Lower leg skin (tissue), 4 donors: ENCODE measurements at regions not wholly inside any gene's neighbourhood (a gene's known extent, or its start where the extent isn't known, plus 50 kb on each side); places are given as distances from the start of the nearest gene placed in this dataset.

Experiments used
- DNase-seq, 2 donors: peaks; one replicate each; pipeline ENCODE4 v3.0.0-alpha.2; 2019; ENCODE audit warnings: low spot score in 2 of 2
- H3K4me3 ChIP-seq: fragments of 200-600 bp; sonication (generic); 2 replicates; pipeline ENCODE4 v1.5.1; 2017; ENCODE audit warnings: mild to moderate bottlenecking, low read depth; ENCODE audit not compliant: poor library complexity, severe bottlenecking
- CTCF ChIP-seq, 3 donors: fragments of 450-650 bp; IDR thresholded peaks; one replicate each; pipeline ENCODE4 v1.5.1; 2016; ENCODE audit warnings: antibody characterized with exemption in 3 of 3, mild to moderate bottlenecking in 3 of 3, moderate library complexity in 2 of 3
- POLR2A ChIP-seq, 2 donors: fragments of 450-650 bp; IDR thresholded peaks; one replicate each; pipeline ENCODE4 v1.6.1; 2016 to 2017; ENCODE audit warnings: antibody characterized with exemption in 2 of 2, mild to moderate bottlenecking in 1 of 2, moderate library complexity in 1 of 2
- WGBS, 2 donors: methylation state at CpG; one replicate each; pipeline ENCODE4 v1.1.5; 2018; 5-methylcytosine and 5-hydroxymethylcytosine counted together
- intact Hi-C: fragments of 100-400 bp; cut with DNase I; formaldehyde crosslinking; loops from one replicate; pipeline ENCODE4 v1.15.0; 2023; ENCODE audit warnings: low total_unique reads

- TF ChIP-seq CTCF (IDR thresholded peaks at IDR 0.05) (no peak), POLR2A (IDR thresholded peaks at IDR 0.05) (no peak)
- H3K4me3 ChIP-seq: no peak overlapping the region
- no peak for DNase-seq
- intact Hi-C loops: no loop called here
Observed at GRCh38 chr6:67331304-67331703, 1303.8 kb upstream of the ADGRB3 start.

- DNase-seq: no peak
Observed at GRCh38 chr6:67328269-67328668, 1306.8 kb upstream of the ADGRB3 start.

GRCh38 chr6:67300430-67301040, 1334.5 kb upstream of the ADGRB3 start:
- no peak for TF ChIP-seq CTCF (IDR thresholded peaks at IDR 0.05)
- no peak for TF ChIP-seq POLR2A (IDR thresholded peaks at IDR 0.05)

More at GRCh38 chr6:67328269-67328668, 1306.8 kb upstream of the ADGRB3 start:
- intact Hi-C loops: no loop called here
- no peak overlapping the region for H3K4me3 ChIP-seq
- 77 to 89% methylated on average over 2 of the region's 2 CpGs for WGBS, 2 donors
- no peak for TF ChIP-seq CTCF (IDR thresholded peaks at IDR 0.05)
- no peak for TF ChIP-seq POLR2A (IDR thresholded peaks at IDR 0.05)

GRCh38 chr6:67292169-67292568, 1342.9 kb upstream of the ADGRB3 start:
- 69 to 72% methylated on average over 2 of the region's 2 CpGs for WGBS, 2 donors
- DNase-seq: no peak
- no peak overlapping the region for H3K4me3 ChIP-seq
- intact Hi-C loops: no loop called here
- TF ChIP-seq CTCF (IDR thresholded peaks at IDR 0.05) (no peak), POLR2A (IDR thresholded peaks at IDR 0.05) (no peak)

More at GRCh38 chr6:67300430-67301040, 1334.5 kb upstream of the ADGRB3 start:
- intact Hi-C loops: no loop called here
- peak in 1 of 2 donors; percentile 64 for DNase-seq
- no peak overlapping the region for H3K4me3 ChIP-seq
- 88 to 90% methylated on average over 11 to 12 of the region's 12 CpGs for WGBS, 2 donors

- no peak for DNase-seq
- H3K4me3 ChIP-seq: no peak overlapping the region
- intact Hi-C loops: no loop called here
Observed at GRCh38 chr6:67287566-67287965, 1347.5 kb upstream of the ADGRB3 start.

More at GRCh38 chr6:67287566-67287965, 1347.5 kb upstream of the ADGRB3 start:
- TF ChIP-seq CTCF (IDR thresholded peaks at IDR 0.05) (no peak), POLR2A (IDR thresholded peaks at IDR 0.05) (no peak)
